Neural progenitor cell (in vitro differentiated cells): ENCODE measurements at regions not wholly inside any gene's neighbourhood (a gene's known extent, or its start where the extent isn't known, plus 50 kb on each side); places are given as distances from the start of the nearest gene placed in this dataset.

ENCODE experiments used
- DNase-seq: peaks from one replicate; pipeline ENCODE4 v3.0.0-alpha.2; 2016; ENCODE audit warnings: low spot score
- H2AFZ ChIP-seq: fragments of 200-600 bp; sonication (generic); replicated peaks from 2 replicates; pipeline ENCODE4 v1.6.1; 2016; ENCODE audit warnings: antibody characterized with exemption
- H3F3A ChIP-seq: fragments of 200-600 bp; sonication (generic); 2 replicates; pipeline ENCODE4 v1.6.1; 2016; ENCODE audit warnings: antibody characterized with exemption, low read depth
- H3K27ac ChIP-seq: fragments of 200-600 bp; sonication (generic); 2 replicates; pipeline ENCODE4 v1.5.1; 2016; ENCODE audit warnings: mild to moderate bottlenecking
- H3K27me3 ChIP-seq: fragments of 200-600 bp; sonication (generic); 2 replicates; pipeline ENCODE4 v1.6.1; 2016; ENCODE audit warnings: mild to moderate bottlenecking, moderate library complexity
- H3K36me3 ChIP-seq: fragments of 200-600 bp; sonication (generic); 2 replicates; pipeline ENCODE4 v1.5.1; 2016
- H3K4me1 ChIP-seq: fragments of 200-600 bp; sonication (generic); 2 replicates; pipeline ENCODE4 v1.6.1; 2016; ENCODE audit warnings: mixed run types
- H3K4me2 ChIP-seq: fragments of 200-600 bp; sonication (generic); 2 replicates; pipeline ENCODE4 v1.6.1; 2016
- H3K4me3 ChIP-seq: fragments of 200-600 bp; sonication (generic); 2 replicates; pipeline ENCODE4 v1.5.1; 2016
- H3K79me2 ChIP-seq: fragments of 200-600 bp; sonication (generic); 2 replicates; pipeline ENCODE4 v1.6.1; 2016; ENCODE audit warnings: low read depth
- H3K9ac ChIP-seq: fragments of 200-600 bp; sonication (generic); 2 replicates; pipeline ENCODE4 v1.6.1; 2016
- H3K9me3 ChIP-seq: fragments of 200-600 bp; sonication (generic); 2 replicates; pipeline ENCODE4 v1.5.1; 2016; ENCODE audit warnings: low read depth
- H4K20me1 ChIP-seq: fragments of 200-600 bp; sonication (generic); 2 replicates; pipeline ENCODE4 v1.6.1; 2016; ENCODE audit warnings: low read depth
- H3K27ac Mint-ChIP-seq: 3 replicates; pipeline ENCODE4 v1.8.0; 2021; ENCODE audit warnings: mixed read lengths
- H3K27me3 Mint-ChIP-seq: 2 replicates; pipeline ENCODE4 v1.8.0; 2022; ENCODE audit warnings: low read depth, mild to moderate bottlenecking, inconsistent platforms, moderate library complexity, mixed read lengths; ENCODE audit not compliant: insufficient read depth
- H3K36me3 Mint-ChIP-seq: 3 replicates; pipeline ENCODE4 v1.8.0; 2021; ENCODE audit warnings: mixed read lengths
- H3K4me1 Mint-ChIP-seq: 3 replicates; pipeline ENCODE4 v1.8.0; 2021; ENCODE audit warnings: mixed read lengths
- H3K4me3 Mint-ChIP-seq: 3 replicates; pipeline ENCODE4 v1.8.0; 2021; ENCODE audit warnings: mild to moderate bottlenecking, moderate library complexity, mixed read lengths
- H3K9me3 Mint-ChIP-seq: 3 replicates; pipeline ENCODE4 v1.8.0; 2020; ENCODE audit warnings: mixed read lengths
- EZH2 ChIP-seq: fragments of 200-600 bp; sonication (generic); IDR thresholded peaks from 2 replicates; pipeline ENCODE4 v1.6.1; 2017; ENCODE audit warnings: antibody characterized with exemption, mild to moderate bottlenecking, moderate library complexity
- EZH2phosphoT487 ChIP-seq: fragments of 200-600 bp; sonication (generic); IDR thresholded peaks from 2 replicates; pipeline ENCODE4 v1.6.1; 2017; ENCODE audit warnings: antibody characterized with exemption
- TF ChIP-seq, protein P1 (sequence below): fragments of 200-600 bp; sonication (generic); IDR thresholded peaks from 2 replicates; pipeline ENCODE4 v1.5.1; 2017; ENCODE audit warnings: antibody characterized with exemption, mild to moderate bottlenecking

DNA sequence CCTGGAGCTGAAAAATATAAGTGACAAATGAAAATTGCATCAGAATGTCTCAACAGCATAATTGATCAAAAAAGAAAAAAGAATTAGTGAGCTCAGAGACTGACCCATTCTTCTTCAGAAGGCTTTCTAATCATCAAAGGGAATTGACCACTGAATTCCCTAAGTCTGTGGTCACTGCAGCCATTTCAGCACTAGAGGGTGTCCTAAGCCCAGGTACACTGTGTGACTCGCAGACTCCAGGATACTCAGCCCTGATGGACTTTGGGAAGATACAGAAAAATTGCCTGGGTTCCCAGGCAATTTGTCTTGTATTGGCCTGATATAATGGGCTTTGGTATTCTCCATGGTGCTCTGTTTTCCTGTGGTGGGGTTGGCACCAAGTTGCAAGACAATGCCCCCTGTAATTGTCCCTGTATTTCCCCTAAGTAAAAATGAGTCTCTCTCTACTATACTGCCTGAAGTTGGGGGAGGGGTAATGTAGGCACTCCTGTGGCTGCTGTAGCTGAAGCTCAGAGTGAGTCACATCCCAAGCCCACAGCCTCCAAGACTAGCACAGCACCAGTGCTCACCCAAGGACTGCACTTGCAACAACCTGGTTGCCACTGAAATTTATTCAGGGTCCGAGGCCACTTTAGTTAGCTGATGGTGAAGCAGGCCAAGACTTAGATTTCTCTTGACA, 256.0 kb upstream of the STAC start:
- Mint-ChIP-seq H3K36me3 (no peaks in the 10 kb centered on the region), H3K9me3 (no peaks in the 10 kb centered on the region), H3K27me3 (no peaks in the 10 kb centered on the region), H3K27ac (no peak overlapping the region), H3K4me3 (no peak overlapping the region), H3K4me1 (no peaks in the 10 kb centered on the region)
- Histone ChIP-seq H3K9ac (no peak overlapping the region), H3K79me2 (no peaks in the 10 kb centered on the region), H2AFZ (peak overlapping the region; percentile 82), H4K20me1 (no peaks in the 10 kb centered on the region), H3K4me3 (no peak overlapping the region), H3K4me1 (no peaks in the 10 kb centered on the region), H3K27ac (no peak overlapping the region), H3K9me3 (no peaks in the 10 kb centered on the region), H3K4me2 (no peak overlapping the region), H3K36me3 (no peaks in the 10 kb centered on the region), H3F3A (no peaks in the 10 kb centered on the region), H3K27me3 (no peaks in the 10 kb centered on the region)
- DNase-seq = peak; percentile 83
- TF ChIP-seq EZH2 (no peak), EZH2phosphoT487 (no peak)
- TF ChIP-seq, protein P1, sequence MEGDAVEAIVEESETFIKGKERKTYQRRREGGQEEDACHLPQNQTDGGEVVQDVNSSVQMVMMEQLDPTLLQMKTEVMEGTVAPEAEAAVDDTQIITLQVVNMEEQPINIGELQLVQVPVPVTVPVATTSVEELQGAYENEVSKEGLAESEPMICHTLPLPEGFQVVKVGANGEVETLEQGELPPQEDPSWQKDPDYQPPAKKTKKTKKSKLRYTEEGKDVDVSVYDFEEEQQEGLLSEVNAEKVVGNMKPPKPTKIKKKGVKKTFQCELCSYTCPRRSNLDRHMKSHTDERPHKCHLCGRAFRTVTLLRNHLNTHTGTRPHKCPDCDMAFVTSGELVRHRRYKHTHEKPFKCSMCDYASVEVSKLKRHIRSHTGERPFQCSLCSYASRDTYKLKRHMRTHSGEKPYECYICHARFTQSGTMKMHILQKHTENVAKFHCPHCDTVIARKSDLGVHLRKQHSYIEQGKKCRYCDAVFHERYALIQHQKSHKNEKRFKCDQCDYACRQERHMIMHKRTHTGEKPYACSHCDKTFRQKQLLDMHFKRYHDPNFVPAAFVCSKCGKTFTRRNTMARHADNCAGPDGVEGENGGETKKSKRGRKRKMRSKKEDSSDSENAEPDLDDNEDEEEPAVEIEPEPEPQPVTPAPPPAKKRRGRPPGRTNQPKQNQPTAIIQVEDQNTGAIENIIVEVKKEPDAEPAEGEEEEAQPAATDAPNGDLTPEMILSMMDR = peak; percentile 83

DNA sequence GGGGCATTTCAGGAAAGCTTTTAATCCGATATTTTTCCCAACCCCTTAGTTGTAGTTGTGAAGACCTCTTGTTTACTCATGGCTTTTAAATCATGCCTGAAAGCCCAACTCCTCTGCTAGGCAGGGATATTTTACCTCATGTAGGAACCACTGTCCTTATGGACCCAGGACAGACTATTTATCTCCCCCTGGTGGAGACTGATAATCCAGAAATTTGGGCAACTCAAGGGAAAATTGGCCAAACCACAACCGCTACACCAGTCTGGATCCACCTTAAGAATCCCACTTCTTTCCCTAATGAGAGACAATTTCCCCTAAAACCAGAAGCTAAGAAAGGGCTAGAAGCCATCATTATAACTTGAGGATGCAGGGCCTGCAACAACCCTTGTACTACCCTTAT, 248.1 kb upstream of the STAC start:
- TF ChIP-seq, protein P1 = peak; percentile 34
- TF ChIP-seq EZH2 = no peak
- H3K27me3 Mint-ChIP-seq = no peaks in the 10 kb centered on the region
- no peaks in the 10 kb centered on the region for H3F3A ChIP-seq
- H3K4me3 ChIP-seq = no peak overlapping the region
- H3K4me1 Mint-ChIP-seq = no peaks in the 10 kb centered on the region
- no peak overlapping the region for H2AFZ ChIP-seq
- no peak overlapping the region for H3K4me2 ChIP-seq
- no peaks in the 10 kb centered on the region for H3K36me3 ChIP-seq
- no peak overlapping the region for H3K4me3 Mint-ChIP-seq
- H3K4me1 ChIP-seq = no peaks in the 10 kb centered on the region
- no peaks in the 10 kb centered on the region for H4K20me1 ChIP-seq
- H3K27ac ChIP-seq = no peak overlapping the region
- no peak overlapping the region for H3K9ac ChIP-seq
- H3K79me2 ChIP-seq = no peaks in the 10 kb centered on the region
- H3K9me3 Mint-ChIP-seq = no peaks in the 10 kb centered on the region
- no peaks in the 10 kb centered on the region for H3K9me3 ChIP-seq
- H3K27me3 ChIP-seq = no peaks in the 10 kb centered on the region
- no peak overlapping the region for H3K27ac Mint-ChIP-seq
- no peak for DNase-seq
- H3K36me3 Mint-ChIP-seq = no peaks in the 10 kb centered on the region

DNA sequence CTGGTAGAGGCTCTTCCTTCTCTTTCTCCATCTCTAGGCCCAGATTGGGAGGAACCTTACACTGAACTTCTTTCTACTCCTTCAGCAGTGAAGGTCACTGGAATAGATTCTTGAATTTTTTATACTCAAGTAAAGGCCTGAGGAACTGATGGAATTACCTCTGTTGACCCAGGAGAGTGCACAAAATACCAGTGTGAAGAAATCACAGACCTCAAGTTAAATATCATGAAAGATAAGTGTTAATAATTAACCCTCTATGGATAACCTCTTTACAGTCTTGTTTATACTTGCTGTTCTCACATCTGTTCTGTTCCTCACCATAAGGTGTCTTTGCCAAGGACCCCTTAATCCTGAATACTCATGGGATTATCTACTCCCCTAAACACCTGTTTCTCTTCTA, 244.4 kb upstream of the STAC start:
- no peaks in the 10 kb centered on the region for H3K36me3 Mint-ChIP-seq
- no peak for TF ChIP-seq EZH2phosphoT487
- no peak for TF ChIP-seq EZH2
- TF ChIP-seq, protein P1 = no peak

More for the DNA sequence above, 244.4 kb upstream of the STAC start:
- no peak overlapping the region for H3K4me2 ChIP-seq
- Mint-ChIP-seq H3K27ac (no peak overlapping the region), H3K4me1 (no peaks in the 10 kb centered on the region), H3K4me3 (no peak overlapping the region), H3K27me3 (no peaks in the 10 kb centered on the region), H3K9me3 (no peaks in the 10 kb centered on the region)
- no peak overlapping the region for H3K27ac ChIP-seq
- H3F3A ChIP-seq = no peaks in the 10 kb centered on the region
- no peaks in the 10 kb centered on the region for H4K20me1 ChIP-seq
- no peaks in the 10 kb centered on the region for H3K4me1 ChIP-seq
- H3K79me2 ChIP-seq = no peaks in the 10 kb centered on the region
- H3K4me3 ChIP-seq = no peak overlapping the region
- no peak overlapping the region for H2AFZ ChIP-seq
- H3K9ac ChIP-seq = no peak overlapping the region
- H3K27me3 ChIP-seq = no peaks in the 10 kb centered on the region
- no peaks in the 10 kb centered on the region for H3K36me3 ChIP-seq
- no peak for DNase-seq
- no peaks in the 10 kb centered on the region for H3K9me3 ChIP-seq
